Ascending aorta (tissue), 2 donors: ENCODE measurements at regions not wholly inside any gene's neighbourhood (a gene's known extent, or its start where the extent isn't known, plus 50 kb on each side); places are given as distances from the start of the nearest gene placed in this dataset.

Experiments used
- DNase-seq, 2 donors: peaks; one replicate each; pipeline ENCODE4 v3.0.0-alpha.2; 2019; ENCODE audit warnings: low spot score in 2 of 2
- H3K27ac ChIP-seq, 2 donors: fragments of 200-600 bp; sonication (generic); one replicate each; pipeline ENCODE4 v1.5.1; 2016 to 2017; ENCODE audit warnings: mild to moderate bottlenecking in 1 of 2
- H3K27me3 ChIP-seq: fragments of 200-600 bp; sonication (generic); one replicate; pipeline ENCODE4 v1.5.1; 2017
- H3K36me3 ChIP-seq, 2 donors: fragments of 200-600 bp; sonication (generic); one replicate each; pipeline ENCODE4 v1.5.1; 2016
- H3K4me1 ChIP-seq, 2 donors: fragments of 200-600 bp; sonication (generic); one replicate each; pipeline ENCODE4 v1.5.1; 2016 to 2017; ENCODE audit warnings: mild to moderate bottlenecking in 1 of 2
- H3K4me3 ChIP-seq, 2 donors: fragments of 200-600 bp; sonication (generic); one replicate each; pipeline ENCODE4 v1.5.1; 2016 to 2017; ENCODE audit warnings: mild to moderate bottlenecking in 1 of 2
- H3K9me3 ChIP-seq, 2 donors: fragments of 200-600 bp; sonication (generic); one replicate each; pipeline ENCODE4 v1.5.1; 2016
- CTCF ChIP-seq, 3 experiments: fragments of 200-600 bp in 2 of 3; fragments of 450-650 bp in 1 of 3; sonication (generic) in 2 of 3; IDR thresholded peaks; one replicate each; pipeline ENCODE4 v1.5.1; 2016 to 2019; ENCODE audit warnings: antibody characterized with exemption in 3 of 3, mild to moderate bottlenecking in 1 of 3, moderate library complexity in 1 of 3
- intact Hi-C: fragments of 100-400 bp; cut with DNase I; formaldehyde crosslinking; loops from one replicate; pipeline ENCODE4 v1.15.1; 2023

- no peaks in the 10 kb centered on the region for H3K36me3 ChIP-seq
- H3K4me3 ChIP-seq, result no peak overlapping the region
- no peaks in the 10 kb centered on the region for H3K9me3 ChIP-seq
- H3K27me3 ChIP-seq, result no peaks in the 10 kb centered on the region
- no peak for TF ChIP-seq CTCF (IDR thresholded peaks at IDR 0.05)
- H3K4me1 ChIP-seq, result no peaks in the 10 kb centered on the region
- no peak overlapping the region for H3K27ac ChIP-seq
- DNase-seq, result no peak
- intact Hi-C loops, result no loop called here
Measured at GRCh38 chr9:38192731-38193265, 123.8 kb upstream of the SHB start.

- no peaks in the 10 kb centered on the region for H3K36me3 ChIP-seq
- DNase-seq, result no peak
- H3K27ac ChIP-seq, result no peak overlapping the region
- no peak overlapping the region for H3K4me3 ChIP-seq
- TF ChIP-seq CTCF (IDR thresholded peaks at IDR 0.05), result no peak
- intact Hi-C loops, result no loop called here
- H3K4me1 ChIP-seq, result no peaks in the 10 kb centered on the region
- H3K9me3 ChIP-seq, result no peaks in the 10 kb centered on the region
- H3K27me3 ChIP-seq, result no peaks in the 10 kb centered on the region
Measured at GRCh38 chr9:38186404-38187115, 117.5 kb upstream of the SHB start.

GRCh38 chr9:38185647-38186403, 116.8 kb upstream of the SHB start:
- Histone ChIP-seq H3K27ac (no peak overlapping the region), H3K4me3 (no peak overlapping the region), H3K36me3 (no peaks in the 10 kb centered on the region), H3K9me3 (no peaks in the 10 kb centered on the region), H3K27me3 (no peaks in the 10 kb centered on the region), H3K4me1 (no peaks in the 10 kb centered on the region)
- no peak for DNase-seq
- TF ChIP-seq CTCF (IDR thresholded peaks at IDR 0.05), result no peak
- intact Hi-C loops, result no loop called here

GRCh38 chr9:38183994-38184568, 115.1 kb upstream of the SHB start:
- H3K36me3 ChIP-seq, result no peaks in the 10 kb centered on the region
- no peak for DNase-seq
- H3K27ac ChIP-seq, result no peak overlapping the region
- no peaks in the 10 kb centered on the region for H3K4me1 ChIP-seq
- no peaks in the 10 kb centered on the region for H3K9me3 ChIP-seq
- intact Hi-C loops, result no loop called here
- TF ChIP-seq CTCF (IDR thresholded peaks at IDR 0.05), result no peak
- no peaks in the 10 kb centered on the region for H3K27me3 ChIP-seq
- no peak overlapping the region for H3K4me3 ChIP-seq

- DNase-seq, result no peak
- TF ChIP-seq CTCF (IDR thresholded peaks at IDR 0.05), result no peak
- intact Hi-C loops, result no loop called here
- no peaks in the 10 kb centered on the region for H3K36me3 ChIP-seq
- H3K4me1 ChIP-seq, result no peaks in the 10 kb centered on the region
- no peak overlapping the region for H3K27ac ChIP-seq
- no peaks in the 10 kb centered on the region for H3K27me3 ChIP-seq
- no peak overlapping the region for H3K4me3 ChIP-seq
- H3K9me3 ChIP-seq, result no peaks in the 10 kb centered on the region
Measured at GRCh38 chr9:38182321-38182720, 113.3 kb upstream of the SHB start.
